Mammary epithelial cell (primary cell): ENCODE measurements at regions not wholly inside any gene's neighbourhood (a gene's known extent, or its start where the extent isn't known, plus 50 kb on each side); places are given as distances from the start of the nearest gene placed in this dataset.

Experiments used
- CTCF ChIP-seq, 2 donors: IDR thresholded peaks in 1 of 2; conservative IDR thresholded peaks in 1 of 2; 2 replicates each; pipeline ENCODE4 v1.5.1; 2011 to 2012; ENCODE audit warnings: inconsistent platforms in 2 of 2, low read length in 2 of 2, mild to moderate bottlenecking in 2 of 2, control low read depth in 1 of 2, low read depth in 1 of 2; ENCODE audit not compliant: insufficient read depth in 1 of 2; ENCODE audit errors: extremely low read depth in 1 of 2
- EZH2 ChIP-seq: IDR thresholded peaks from 2 replicates; pipeline ENCODE4 v1.6.1; 2012; ENCODE audit warnings: low read length, inconsistent platforms, borderline replicate concordance

- TF ChIP-seq CTCF (conservative IDR thresholded peaks at IDR 0.05 in 1 of 2, IDR thresholded peaks at IDR 0.05 in 1 of 2; ENCODE audit: extremely low read depth in 1 of 2, insufficient read depth in 1 of 2, low read depth in 1 of 2, low read length in 2 of 2): no peak
- no peak for TF ChIP-seq EZH2
These were observed 322.9 kb downstream of the SETD4 start for GRCh38 chr21:35737449-35737848.
